SK-N-MC (cell line): ENCODE measurements at regions not wholly inside any gene's neighbourhood (a gene's known extent, or its start where the extent isn't known, plus 50 kb on each side); places are given as distances from the start of the nearest gene placed in this dataset.

ENCODE experiments used
- EZH2 ChIP-seq: fragments of 200-600 bp; sonication (generic); IDR thresholded peaks from one replicate; pipeline ENCODE4 v1.6.1; 2017; ENCODE audit warnings: antibody characterized with exemption
- FOXP2 ChIP-seq: optimal IDR thresholded peaks from 2 replicates; pipeline ENCODE3; 2011; ENCODE audit warnings: mild to moderate bottlenecking, moderate library complexity; ENCODE audit not compliant: insufficient read depth; ENCODE audit errors: extremely low read length, control extremely low read depth
- POLR2AphosphoS5 ChIP-seq: IDR thresholded peaks from 2 replicates; pipeline ENCODE4 v1.6.1; 2012; ENCODE audit warnings: mild to moderate bottlenecking, low read depth, low read length, borderline replicate concordance

DNA sequence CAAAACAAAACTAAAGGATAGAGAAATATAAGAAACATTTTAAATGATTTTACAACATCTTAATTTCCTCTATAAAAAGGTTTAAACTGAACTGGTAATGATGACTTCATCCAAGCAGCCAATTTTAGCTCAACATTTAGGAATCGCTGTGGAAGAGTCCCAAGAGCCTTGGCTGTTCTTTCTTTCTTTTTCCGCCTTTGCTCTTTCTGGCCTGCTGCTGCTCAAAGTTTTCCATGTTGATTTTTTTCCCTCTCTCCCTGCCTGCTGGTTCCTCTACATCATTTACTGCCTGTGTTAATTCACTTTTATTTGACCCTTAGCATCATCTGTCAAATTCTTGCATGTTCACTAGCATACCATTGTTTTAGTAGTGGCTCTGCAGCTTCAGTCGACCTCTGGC, 146.9 kb downstream of the EVX1 start:
- TF ChIP-seq POLR2AphosphoS5 (no peak), EZH2 (no peak), FOXP2 (no peak)
